Astrocyte (in vitro differentiated cells and primary cell): ENCODE measurements at regions not wholly inside any gene's neighbourhood (a gene's known extent, or its start where the extent isn't known, plus 50 kb on each side); places are given as distances from the start of the nearest gene placed in this dataset.

Experiments
- DNase-seq: peaks from one replicate; pipeline ENCODE4 v3.0.0-alpha.2; 2010; ENCODE audit warnings: low read depth
- FAIRE-seq: peaks from 2 replicates; lab custom pipeline; 2011; peaks lifted over from hg19 to GRCh38; lab: Jason Lieb, UNC
- H2AFZ ChIP-seq: 2 replicates; pipeline ENCODE4 v1.6.0; 2012; ENCODE audit warnings: low read depth, low read length, inconsistent platforms
- H3K27ac ChIP-seq: 2 replicates; pipeline ENCODE4 v1.5.1; 2011; ENCODE audit warnings: low read depth, low read length, inconsistent platforms
- H3K27me3 ChIP-seq: 2 replicates; pipeline ENCODE4 v1.6.0; 2011; ENCODE audit warnings: low read length, inconsistent platforms; ENCODE audit not compliant: insufficient read depth
- H3K36me3 ChIP-seq: 2 replicates; pipeline ENCODE4 v1.5.1; 2011; ENCODE audit warnings: low read length, inconsistent platforms; ENCODE audit not compliant: insufficient read depth
- H3K4me1 ChIP-seq: 2 replicates; pipeline ENCODE4 v1.5.1; 2011; ENCODE audit warnings: low read length, inconsistent platforms; ENCODE audit not compliant: insufficient read depth
- H3K4me2 ChIP-seq: 2 replicates; pipeline ENCODE4 v1.6.0; 2012; ENCODE audit warnings: low read length, inconsistent platforms
- H3K4me3 ChIP-seq: 2 replicates; pipeline ENCODE4 v1.5.1; 2011; ENCODE audit warnings: low read depth, mild to moderate bottlenecking, low read length, inconsistent platforms; ENCODE audit not compliant: insufficient read depth
- H3K79me2 ChIP-seq: 2 replicates; pipeline ENCODE4 v1.6.0; 2012; ENCODE audit warnings: mild to moderate bottlenecking, low read length, inconsistent platforms; ENCODE audit not compliant: insufficient read depth
- H3K9ac ChIP-seq: 2 replicates; pipeline ENCODE4 v1.6.0; 2012; ENCODE audit warnings: mild to moderate bottlenecking, low read length, inconsistent platforms
- H3K9me3 ChIP-seq: 2 replicates; pipeline ENCODE4 v1.5.1; 2012; ENCODE audit warnings: low read depth, mild to moderate bottlenecking, low read length, inconsistent platforms; ENCODE audit not compliant: insufficient read depth
- H4K20me1 ChIP-seq: 2 replicates; pipeline ENCODE4 v1.6.0; 2012; ENCODE audit warnings: low read length, inconsistent platforms; ENCODE audit not compliant: insufficient read depth
- H3K27ac Mint-ChIP-seq: one replicate; pipeline ENCODE4 v1.8.0; 2021; ENCODE audit warnings: mild to moderate bottlenecking, mixed read lengths; ENCODE audit not compliant: unreplicated experiment
- H3K27me3 Mint-ChIP-seq: one replicate; pipeline ENCODE4 v1.8.0; 2021; ENCODE audit warnings: low read depth, mixed read lengths; ENCODE audit not compliant: unreplicated experiment
- H3K36me3 Mint-ChIP-seq: one replicate; pipeline ENCODE4 v1.8.0; 2021; ENCODE audit warnings: low read depth, mixed read lengths; ENCODE audit not compliant: unreplicated experiment
- H3K4me1 Mint-ChIP-seq: one replicate; pipeline ENCODE4 v1.8.0; 2021; ENCODE audit warnings: low read depth, mixed read lengths; ENCODE audit not compliant: unreplicated experiment
- H3K4me3 Mint-ChIP-seq: one replicate; pipeline ENCODE4 v1.8.0; 2021; ENCODE audit warnings: mild to moderate bottlenecking, moderate library complexity, mixed read lengths; ENCODE audit not compliant: unreplicated experiment
- H3K9me3 Mint-ChIP-seq: one replicate; pipeline ENCODE4 v1.8.0; 2021; ENCODE audit warnings: mild to moderate bottlenecking, mixed read lengths; ENCODE audit not compliant: unreplicated experiment
- EZH2 ChIP-seq: IDR thresholded peaks from 2 replicates; pipeline ENCODE4 v1.6.1; 2012; ENCODE audit warnings: mild to moderate bottlenecking, low read length, inconsistent platforms; ENCODE audit not compliant: insufficient read depth
- TF ChIP-seq, protein P1 (sequence below): IDR thresholded peaks from 2 replicates; pipeline ENCODE4 v1.5.1; 2011; ENCODE audit warnings: low read depth, mild to moderate bottlenecking, inconsistent platforms, low read length, moderate library complexity; ENCODE audit not compliant: insufficient read depth

DNA sequence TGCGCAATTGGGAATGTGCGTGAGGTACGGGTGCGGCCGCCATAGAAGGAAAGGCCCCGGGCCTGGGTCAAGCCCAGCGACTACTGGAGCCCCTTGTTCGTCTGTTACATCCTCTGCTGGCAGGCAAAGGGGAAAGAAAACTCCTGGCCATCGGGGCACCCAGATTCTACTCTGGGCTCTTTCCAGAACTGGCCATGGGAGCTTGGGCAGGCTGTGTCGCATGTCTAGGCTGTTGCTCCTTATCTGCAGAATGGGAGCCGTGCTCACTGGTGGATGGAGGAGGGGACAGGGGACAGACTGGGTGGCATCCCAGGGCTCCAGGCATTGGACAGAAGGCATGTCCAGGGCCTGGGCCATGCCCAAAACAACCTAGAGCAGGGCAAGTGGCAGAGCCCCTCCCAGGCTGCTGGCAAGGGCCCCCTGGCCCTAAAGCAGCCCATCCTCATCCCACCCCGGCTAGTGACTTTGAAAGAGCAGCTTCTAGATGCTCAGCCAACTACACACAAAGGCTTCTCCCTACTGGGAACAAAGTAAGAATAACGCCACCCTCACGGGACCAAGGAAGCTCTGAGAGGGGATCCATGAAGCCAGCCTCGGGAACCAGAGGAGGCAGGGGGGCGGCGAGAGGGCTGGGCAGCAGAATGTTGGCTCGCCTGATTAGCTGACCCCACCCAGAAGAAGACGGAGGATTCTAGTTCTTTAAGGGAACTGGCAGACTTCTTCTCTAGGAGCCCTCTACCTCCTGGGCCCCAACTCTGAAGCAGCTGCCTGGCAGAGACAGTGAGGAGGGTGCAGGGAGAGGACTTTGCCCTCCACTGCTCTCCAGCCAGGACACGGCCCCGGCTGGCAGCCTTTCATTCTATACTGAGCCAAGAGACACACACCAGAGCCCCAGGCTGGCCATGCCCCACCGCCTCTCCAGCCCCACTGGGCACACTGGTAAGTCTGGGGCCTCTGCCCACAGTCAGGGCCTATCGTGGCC is 96.8 kb downstream of the SINHCAF start:
- Histone ChIP-seq H4K20me1 (no peaks in the 10 kb centered on the region), H3K9ac (no peak overlapping the region), H3K27me3 (peaks cover 11% of the 10 kb centered on the region), H3K79me2 (no peaks in the 10 kb centered on the region), H3K4me3 (no peak overlapping the region), H3K36me3 (no peaks in the 10 kb centered on the region), H2AFZ (no peak overlapping the region), H3K4me1 (no peaks in the 10 kb centered on the region), H3K9me3 (peaks cover 7% of the 10 kb centered on the region), H3K27ac (no peak overlapping the region), H3K4me2 (no peak overlapping the region)
- H3K9me3 Mint-ChIP-seq: peaks cover 10% of the 10 kb centered on the region
- H3K27me3 Mint-ChIP-seq: peaks cover 32% of the 10 kb centered on the region
- H3K4me1 Mint-ChIP-seq: peaks cover under 1% of the 10 kb centered on the region
- peaks cover 2% of the 10 kb centered on the region for H3K36me3 Mint-ChIP-seq
- DNase-seq (no peak), FAIRE-seq (no peak)
- no peak for TF ChIP-seq EZH2
- TF ChIP-seq, protein P1, sequence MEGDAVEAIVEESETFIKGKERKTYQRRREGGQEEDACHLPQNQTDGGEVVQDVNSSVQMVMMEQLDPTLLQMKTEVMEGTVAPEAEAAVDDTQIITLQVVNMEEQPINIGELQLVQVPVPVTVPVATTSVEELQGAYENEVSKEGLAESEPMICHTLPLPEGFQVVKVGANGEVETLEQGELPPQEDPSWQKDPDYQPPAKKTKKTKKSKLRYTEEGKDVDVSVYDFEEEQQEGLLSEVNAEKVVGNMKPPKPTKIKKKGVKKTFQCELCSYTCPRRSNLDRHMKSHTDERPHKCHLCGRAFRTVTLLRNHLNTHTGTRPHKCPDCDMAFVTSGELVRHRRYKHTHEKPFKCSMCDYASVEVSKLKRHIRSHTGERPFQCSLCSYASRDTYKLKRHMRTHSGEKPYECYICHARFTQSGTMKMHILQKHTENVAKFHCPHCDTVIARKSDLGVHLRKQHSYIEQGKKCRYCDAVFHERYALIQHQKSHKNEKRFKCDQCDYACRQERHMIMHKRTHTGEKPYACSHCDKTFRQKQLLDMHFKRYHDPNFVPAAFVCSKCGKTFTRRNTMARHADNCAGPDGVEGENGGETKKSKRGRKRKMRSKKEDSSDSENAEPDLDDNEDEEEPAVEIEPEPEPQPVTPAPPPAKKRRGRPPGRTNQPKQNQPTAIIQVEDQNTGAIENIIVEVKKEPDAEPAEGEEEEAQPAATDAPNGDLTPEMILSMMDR: no peak
- H3K4me3 Mint-ChIP-seq: no peak overlapping the region
- H3K27ac Mint-ChIP-seq: no peak overlapping the region

DNA sequence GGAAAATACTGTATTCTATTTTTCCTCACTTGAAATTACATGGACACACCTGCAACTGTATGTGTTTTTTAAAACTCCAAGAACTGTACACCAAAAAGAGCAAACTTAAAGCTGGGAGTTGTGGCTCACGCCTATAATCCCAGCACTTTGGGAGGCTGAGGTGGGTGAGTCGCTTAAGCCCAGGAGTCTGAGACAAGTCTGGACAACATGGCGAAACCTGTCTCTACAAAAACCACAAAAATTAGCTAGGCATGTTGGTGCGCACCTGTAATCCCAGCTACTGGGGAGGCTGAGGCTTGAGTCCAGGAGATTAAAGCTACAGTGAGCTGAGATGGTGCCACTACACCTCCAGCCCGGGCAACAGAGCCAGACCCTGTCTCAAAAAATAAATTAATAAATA is 95.9 kb downstream of the SINHCAF start:
- FAIRE-seq (no peak), DNase-seq (no peak)
- no peak overlapping the region for H2AFZ ChIP-seq
- Mint-ChIP-seq H3K9me3 (peaks cover 10% of the 10 kb centered on the region), H3K4me1 (peaks cover 8% of the 10 kb centered on the region), H3K4me3 (no peak overlapping the region), H3K27me3 (peaks cover 31% of the 10 kb centered on the region), H3K36me3 (peaks cover under 1% of the 10 kb centered on the region), H3K27ac (no peak overlapping the region)
- H3K79me2 ChIP-seq: no peaks in the 10 kb centered on the region
- no peak overlapping the region for H3K4me3 ChIP-seq
- H3K9ac ChIP-seq: no peak overlapping the region
- no peaks in the 10 kb centered on the region for H4K20me1 ChIP-seq
- no peak overlapping the region for H3K27ac ChIP-seq
- no peak overlapping the region for H3K4me2 ChIP-seq
- H3K4me1 ChIP-seq: no peaks in the 10 kb centered on the region
- peaks cover 18% of the 10 kb centered on the region for H3K27me3 ChIP-seq
- TF ChIP-seq EZH2: no peak
- TF ChIP-seq, protein P1: no peak
- H3K36me3 ChIP-seq: no peaks in the 10 kb centered on the region
- peaks cover 7% of the 10 kb centered on the region for H3K9me3 ChIP-seq
